GM23338 (cell line): ENCODE measurements at regions not wholly inside any gene's neighbourhood (a gene's known extent, or its start where the extent isn't known, plus 50 kb on each side); places are given as distances from the start of the nearest gene placed in this dataset.

ENCODE experiments used
- ATAC-seq: fragments of 200-7000 bp; cut with Tn5 transposase; 3 replicates; pipeline ENCODE4 v1.9.1; 2020
- DNase-seq: peaks from one replicate; pipeline ENCODE4 v3.0.0-alpha.2; 2015; ENCODE audit warnings: low spot score
- H2AFZ ChIP-seq: fragments of 200-600 bp; sonication (generic); 2 replicates; pipeline ENCODE4 v1.8.0; 2016; ENCODE audit warnings: antibody characterized with exemption, mild to moderate bottlenecking, moderate library complexity
- H3F3A ChIP-seq: fragments of 200-600 bp; sonication (generic); replicated peaks from 2 replicates; pipeline ENCODE4 v1.8.0; 2017; ENCODE audit warnings: antibody characterized with exemption, mixed run types, low read depth
- H3K27ac ChIP-seq: fragments of 200-600 bp; sonication (generic); 2 replicates; pipeline ENCODE4 v1.6.1; 2016; ENCODE audit warnings: low read depth
- H3K27me3 ChIP-seq: fragments of 200-600 bp; sonication (generic); 2 replicates; pipeline ENCODE4 v1.8.0; 2016; ENCODE audit warnings: mild to moderate bottlenecking, mixed run types, moderate library complexity; ENCODE audit not compliant: insufficient read depth
- H3K36me3 ChIP-seq: fragments of 200-600 bp; sonication (generic); 2 replicates; pipeline ENCODE4 v1.8.0; 2016; ENCODE audit warnings: mild to moderate bottlenecking; ENCODE audit not compliant: insufficient read depth
- H3K4me1 ChIP-seq: fragments of 200-600 bp; sonication (generic); 2 replicates; pipeline ENCODE4 v1.8.0; 2016; ENCODE audit warnings: mild to moderate bottlenecking, moderate library complexity; ENCODE audit not compliant: insufficient read depth
- H3K4me2 ChIP-seq: fragments of 200-600 bp; sonication (generic); 2 replicates; pipeline ENCODE4 v1.7.1; 2017; ENCODE audit warnings: mixed run types
- H3K4me3 ChIP-seq: fragments of 200-600 bp; sonication (generic); 2 replicates; pipeline ENCODE4 v1.6.1; 2016; ENCODE audit warnings: mixed run types
- H3K79me2 ChIP-seq: fragments of 200-600 bp; sonication (generic); replicated peaks from 2 replicates; pipeline ENCODE4 v1.8.0; 2017; ENCODE audit warnings: mild to moderate bottlenecking; ENCODE audit not compliant: insufficient read depth
- H3K9me2 ChIP-seq: fragments of 200-600 bp; sonication (generic); 2 replicates; pipeline ENCODE4 v1.8.0; 2017; ENCODE audit not compliant: insufficient read depth
- H4K20me1 ChIP-seq: fragments of 200-600 bp; sonication (generic); replicated peaks from 2 replicates; pipeline ENCODE4 v1.8.0; 2017; ENCODE audit warnings: mild to moderate bottlenecking; ENCODE audit not compliant: insufficient read depth
- H3K27ac Mint-ChIP-seq: 2 replicates; pipeline ENCODE4 v1.8.0; 2020; ENCODE audit warnings: inconsistent platforms, mild to moderate bottlenecking, moderate library complexity, mixed read lengths
- H3K27me3 Mint-ChIP-seq: 3 replicates; pipeline ENCODE4 v1.8.0; 2022; ENCODE audit warnings: low read depth, mild to moderate bottlenecking, moderate library complexity, mixed read lengths, inconsistent platforms; ENCODE audit not compliant: insufficient read depth, poor library complexity
- H3K36me3 Mint-ChIP-seq: 3 replicates; pipeline ENCODE4 v1.8.0; 2021; ENCODE audit warnings: low read depth, mild to moderate bottlenecking, inconsistent platforms, moderate library complexity, mixed read lengths
- H3K4me1 Mint-ChIP-seq: 3 replicates; pipeline ENCODE4 v1.8.0; 2020; ENCODE audit warnings: mild to moderate bottlenecking, inconsistent platforms, mixed read lengths
- H3K4me3 Mint-ChIP-seq: 3 replicates; pipeline ENCODE4 v1.8.0; 2021; ENCODE audit warnings: moderate library complexity, mild to moderate bottlenecking, inconsistent platforms, mixed read lengths
- H3K9me3 Mint-ChIP-seq: 3 replicates; pipeline ENCODE4 v1.8.0; 2020; ENCODE audit warnings: moderate library complexity, mild to moderate bottlenecking, inconsistent platforms, mixed read lengths
- EZH2 ChIP-seq: fragments of 200-600 bp; sonication (generic); IDR thresholded peaks from one replicate; pipeline ENCODE4 v1.8.0; 2017; ENCODE audit warnings: antibody characterized with exemption, mild to moderate bottlenecking, low read depth; ENCODE audit not compliant: unreplicated experiment
- NANOG ChIP-seq: IDR thresholded peaks from 2 replicates; pipeline ENCODE4 v1.6.1; 2016; ENCODE audit warnings: antibody characterized with exemption, borderline replicate concordance
- POLR2AphosphoS5 ChIP-seq: IDR thresholded peaks from 2 replicates; pipeline ENCODE4 v1.6.1; 2016; ENCODE audit warnings: antibody characterized with exemption, low read depth
- REST ChIP-seq: IDR thresholded peaks from one replicate; pipeline ENCODE4 v1.6.1; 2018; ENCODE audit warnings: antibody characterized with exemption; ENCODE audit not compliant: unreplicated experiment
- STAT1 ChIP-seq: IDR thresholded peaks from one replicate; pipeline ENCODE4 v1.6.1; 2016; ENCODE audit warnings: antibody characterized with exemption; ENCODE audit not compliant: unreplicated experiment
- ZNF331 ChIP-seq: fragments of 250-450 bp; sonication (Bioruptor Pico); IDR thresholded peaks from 2 replicates; pipeline ENCODE4 v1.5.0; 2020; ENCODE audit warnings: low read depth, mild to moderate bottlenecking, moderate library complexity

- Mint-ChIP-seq H3K4me1 (no peaks in the 10 kb centered on the region), H3K4me3 (no peak overlapping the region), H3K27ac (no peak overlapping the region), H3K9me3 (peaks cover 96% of the 10 kb centered on the region), H3K36me3 (peaks cover 22% of the 10 kb centered on the region), H3K27me3 (peaks cover 5% of the 10 kb centered on the region)
- H3K79me2 ChIP-seq, result no peaks in the 10 kb centered on the region
- no peaks in the 10 kb centered on the region for H3K9me2 ChIP-seq
- no peak for TF ChIP-seq EZH2
- no peaks in the 10 kb centered on the region for H3F3A ChIP-seq
- no peaks in the 10 kb centered on the region for H4K20me1 ChIP-seq
- H2AFZ ChIP-seq, result no peak overlapping the region
- DNase-seq (no peak), ATAC-seq (no peak)
- H3K4me1 ChIP-seq, result no peaks in the 10 kb centered on the region
- H3K27ac ChIP-seq, result no peak overlapping the region
- H3K4me2 ChIP-seq, result no peak overlapping the region
- no peak overlapping the region for H3K4me3 ChIP-seq
- no peaks in the 10 kb centered on the region for H3K27me3 ChIP-seq
- H3K36me3 ChIP-seq, result no peaks in the 10 kb centered on the region
Measured at GRCh38 chr10:131492211-131492857, 180.8 kb upstream of the TCERG1L start.

GRCh38 chr10:131493432-131493831 lies 181.9 kb upstream of the TCERG1L start:
- H3K27me3 Mint-ChIP-seq, result peaks cover 9% of the 10 kb centered on the region

More at GRCh38 chr10:131493432-131493831, 181.9 kb upstream of the TCERG1L start:
- Mint-ChIP-seq H3K4me1 (no peaks in the 10 kb centered on the region), H3K27ac (no peak overlapping the region), H3K4me3 (no peak overlapping the region), H3K9me3 (peaks cover 96% of the 10 kb centered on the region), H3K36me3 (peaks cover 23% of the 10 kb centered on the region)
- no peaks in the 10 kb centered on the region for H3K4me1 ChIP-seq
- no peaks in the 10 kb centered on the region for H3K9me2 ChIP-seq
- no peak overlapping the region for H3K4me3 ChIP-seq
- DNase-seq (no peak), ATAC-seq (no peak)
- H3K36me3 ChIP-seq, result no peaks in the 10 kb centered on the region
- H3K79me2 ChIP-seq, result no peaks in the 10 kb centered on the region
- no peak overlapping the region for H3K4me2 ChIP-seq
- no peaks in the 10 kb centered on the region for H3K27me3 ChIP-seq
- no peak overlapping the region for H2AFZ ChIP-seq
- no peaks in the 10 kb centered on the region for H3F3A ChIP-seq
- no peaks in the 10 kb centered on the region for H4K20me1 ChIP-seq
- H3K27ac ChIP-seq, result no peak overlapping the region
- TF ChIP-seq ZNF331 (CRISPR knock-in tag), result no peak
- no peak for TF ChIP-seq NANOG
- TF ChIP-seq POLR2AphosphoS5, result no peak
- TF ChIP-seq STAT1, result no peak
- no peak for TF ChIP-seq REST
